ENCODE measurements at regions not wholly inside any gene's neighbourhood (a gene's known extent, or its start where the extent isn't known, plus 50 kb on each side); places are given as distances from the start of the nearest gene placed in this dataset.

DNA sequence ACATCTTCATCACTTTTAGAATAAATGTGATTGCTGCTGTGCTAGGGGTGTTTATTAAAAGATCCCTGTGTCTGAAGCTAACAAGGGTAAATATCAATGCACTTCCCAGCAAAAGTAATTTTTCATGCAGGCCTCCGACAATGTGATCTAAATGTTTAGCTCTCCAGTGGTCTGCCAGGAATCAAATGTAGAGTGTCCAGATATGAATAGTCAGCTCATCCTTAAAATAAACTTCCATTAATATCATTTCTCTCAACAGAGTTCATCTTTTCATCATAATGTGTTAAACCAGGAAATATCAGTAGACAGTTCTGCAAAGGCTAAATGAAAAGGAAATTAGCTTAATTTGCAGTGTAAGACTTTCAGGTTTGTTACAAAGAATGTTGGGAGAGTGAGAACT, 102.2 kb upstream of the EGFL6 start:
- TF ChIP-seq, protein P1, sequence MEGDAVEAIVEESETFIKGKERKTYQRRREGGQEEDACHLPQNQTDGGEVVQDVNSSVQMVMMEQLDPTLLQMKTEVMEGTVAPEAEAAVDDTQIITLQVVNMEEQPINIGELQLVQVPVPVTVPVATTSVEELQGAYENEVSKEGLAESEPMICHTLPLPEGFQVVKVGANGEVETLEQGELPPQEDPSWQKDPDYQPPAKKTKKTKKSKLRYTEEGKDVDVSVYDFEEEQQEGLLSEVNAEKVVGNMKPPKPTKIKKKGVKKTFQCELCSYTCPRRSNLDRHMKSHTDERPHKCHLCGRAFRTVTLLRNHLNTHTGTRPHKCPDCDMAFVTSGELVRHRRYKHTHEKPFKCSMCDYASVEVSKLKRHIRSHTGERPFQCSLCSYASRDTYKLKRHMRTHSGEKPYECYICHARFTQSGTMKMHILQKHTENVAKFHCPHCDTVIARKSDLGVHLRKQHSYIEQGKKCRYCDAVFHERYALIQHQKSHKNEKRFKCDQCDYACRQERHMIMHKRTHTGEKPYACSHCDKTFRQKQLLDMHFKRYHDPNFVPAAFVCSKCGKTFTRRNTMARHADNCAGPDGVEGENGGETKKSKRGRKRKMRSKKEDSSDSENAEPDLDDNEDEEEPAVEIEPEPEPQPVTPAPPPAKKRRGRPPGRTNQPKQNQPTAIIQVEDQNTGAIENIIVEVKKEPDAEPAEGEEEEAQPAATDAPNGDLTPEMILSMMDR (conservative IDR thresholded peaks at IDR 0.05 in 1 of 2, IDR thresholded peaks at IDR 0.05 in 1 of 2; ENCODE audit: extremely low read depth in 1 of 2, insufficient read depth in 1 of 2, low read depth in 1 of 2, low read length in 2 of 2): no peak
- TF ChIP-seq EZH2 (IDR thresholded peaks at IDR 0.05; ENCODE audit: borderline replicate concordance, low read length): no peak

Measured in mammary epithelial cell (primary cell).